Prostate gland (tissue), 2 donors: ENCODE measurements at regions not wholly inside any gene's neighbourhood (a gene's known extent, or its start where the extent isn't known, plus 50 kb on each side); places are given as distances from the start of the nearest gene placed in this dataset.

ENCODE experiments used
- DNase-seq: peaks from one replicate; pipeline ENCODE4 v3.0.0-alpha.2; 2019; ENCODE audit warnings: low spot score
- H3K27ac ChIP-seq, 2 donors: fragments of 200-600 bp; sonication (generic); 2 replicates each; pipeline ENCODE4 v1.5.1; 2017 to 2019
- H3K27me3 ChIP-seq: fragments of 200-600 bp; sonication (generic); replicated peaks from 2 replicates; pipeline ENCODE4 v1.5.1; 2019; ENCODE audit not compliant: insufficient read depth
- H3K36me3 ChIP-seq, 2 donors: fragments of 200-600 bp; sonication (generic); 1 replicate in 1 of 2; 2 replicates in 1 of 2; pipeline versions ENCODE4 v1.5.1 to v1.8.1; 2017 to 2019
- H3K4me1 ChIP-seq: fragments of 200-600 bp; sonication (generic); replicated peaks from 2 replicates; pipeline ENCODE4 v1.5.1; 2019
- H3K4me3 ChIP-seq, 2 donors: fragments of 200-600 bp; sonication (generic); 2 replicates each; pipeline ENCODE4 v1.5.1; 2017 to 2019
- H3K9me3 ChIP-seq: fragments of 200-600 bp; sonication (generic); 2 replicates; pipeline ENCODE4 v1.5.1; 2017
- POLR2A ChIP-seq: fragments of 450-650 bp; IDR thresholded peaks from one replicate; pipeline ENCODE4 v1.6.1; 2016; ENCODE audit warnings: antibody characterized with exemption, mild to moderate bottlenecking
- POLR2AphosphoS5 ChIP-seq: sonication (generic); formaldehyde crosslinking; IDR thresholded peaks from one replicate; pipeline ENCODE4 v1.6.1; 2017; ENCODE audit warnings: antibody characterized with exemption
- WGBS: methylation state at CpG from one replicate; pipeline ENCODE4 v1.1.5; 2018; 5-methylcytosine and 5-hydroxymethylcytosine counted together
- intact Hi-C: fragments of 100-400 bp; cut with DNase I; formaldehyde crosslinking; loops from one replicate; pipeline ENCODE4 v1.14.2; 2022
- TF ChIP-seq, protein P1 (sequence below), 4 experiments: fragments of 200-600 bp in 2 of 4; fragments of 450-650 bp in 2 of 4; sonication (generic) in 2 of 4; IDR thresholded peaks; 1 replicate in 3 of 4; 2 replicates in 1 of 4; pipeline ENCODE4 v1.5.1; 2016 to 2019; ENCODE audit warnings: antibody characterized with exemption in 4 of 4, mild to moderate bottlenecking in 2 of 4, moderate library complexity in 2 of 4

- Histone ChIP-seq H3K27me3 (no peaks in the 10 kb centered on the region), H3K4me3 (no peak overlapping the region), H3K4me1 (no peaks in the 10 kb centered on the region), H3K9me3 (no peaks in the 10 kb centered on the region), H3K27ac (no peak overlapping the region), H3K36me3 (no peaks in the 10 kb centered on the region)
- TF ChIP-seq, protein P1, sequence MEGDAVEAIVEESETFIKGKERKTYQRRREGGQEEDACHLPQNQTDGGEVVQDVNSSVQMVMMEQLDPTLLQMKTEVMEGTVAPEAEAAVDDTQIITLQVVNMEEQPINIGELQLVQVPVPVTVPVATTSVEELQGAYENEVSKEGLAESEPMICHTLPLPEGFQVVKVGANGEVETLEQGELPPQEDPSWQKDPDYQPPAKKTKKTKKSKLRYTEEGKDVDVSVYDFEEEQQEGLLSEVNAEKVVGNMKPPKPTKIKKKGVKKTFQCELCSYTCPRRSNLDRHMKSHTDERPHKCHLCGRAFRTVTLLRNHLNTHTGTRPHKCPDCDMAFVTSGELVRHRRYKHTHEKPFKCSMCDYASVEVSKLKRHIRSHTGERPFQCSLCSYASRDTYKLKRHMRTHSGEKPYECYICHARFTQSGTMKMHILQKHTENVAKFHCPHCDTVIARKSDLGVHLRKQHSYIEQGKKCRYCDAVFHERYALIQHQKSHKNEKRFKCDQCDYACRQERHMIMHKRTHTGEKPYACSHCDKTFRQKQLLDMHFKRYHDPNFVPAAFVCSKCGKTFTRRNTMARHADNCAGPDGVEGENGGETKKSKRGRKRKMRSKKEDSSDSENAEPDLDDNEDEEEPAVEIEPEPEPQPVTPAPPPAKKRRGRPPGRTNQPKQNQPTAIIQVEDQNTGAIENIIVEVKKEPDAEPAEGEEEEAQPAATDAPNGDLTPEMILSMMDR (IDR thresholded peaks at IDR 0.05): no peak
- TF ChIP-seq POLR2AphosphoS5 (no peak), POLR2A (no peak)
- WGBS: 57% methylated on average over 4 of the region's 4 CpGs
- DNase-seq: no peak
- intact Hi-C loops: no loop called here
Observed at GRCh38 chr5:174606646-174607045, 117.7 kb upstream of the MSX2 start.

GRCh38 chr5:174607205-174607604 lies 117.2 kb upstream of the MSX2 start:
- Histone ChIP-seq H3K36me3 (no peaks in the 10 kb centered on the region), H3K9me3 (no peaks in the 10 kb centered on the region), H3K4me1 (no peaks in the 10 kb centered on the region), H3K27ac (no peak overlapping the region), H3K27me3 (no peaks in the 10 kb centered on the region), H3K4me3 (no peak overlapping the region)
- no peak for TF ChIP-seq POLR2A
- TF ChIP-seq, protein P1 (IDR thresholded peaks at IDR 0.05): no peak
- no peak for TF ChIP-seq POLR2AphosphoS5
- no peak for DNase-seq
- intact Hi-C loops: no loop called here
- WGBS: 95% methylated on average over 5 of the region's 5 CpGs

DNA sequence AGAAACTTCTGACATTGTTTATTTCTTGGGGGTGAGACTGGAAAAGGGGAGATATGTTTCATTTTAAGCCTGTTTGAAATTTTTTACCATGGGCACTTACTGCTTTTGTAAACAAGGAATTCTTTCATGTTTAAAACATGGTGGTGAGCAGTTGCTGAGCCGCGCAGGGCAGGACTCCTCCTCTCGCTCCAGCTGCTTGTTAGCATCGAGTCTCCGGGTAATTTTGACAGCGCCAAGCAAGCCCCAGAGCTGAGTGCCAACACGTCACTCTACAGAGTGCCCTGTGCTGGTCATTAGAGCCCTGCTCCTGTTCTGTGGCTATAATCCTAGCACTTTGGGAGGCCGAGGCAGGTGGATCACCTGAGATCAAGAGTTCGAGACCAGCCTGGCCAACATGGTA lies 116.5 kb upstream of the MSX2 start:
- 62% methylated on average over 9 of the region's 9 CpGs for WGBS

GRCh38 chr5:174608631-174609097 lies 115.7 kb upstream of the MSX2 start:
- intact Hi-C loops: no loop called here
- H3K9me3 ChIP-seq: no peaks in the 10 kb centered on the region
- no peak overlapping the region for H3K27ac ChIP-seq
- DNase-seq: peak; percentile 79
- no peaks in the 10 kb centered on the region for H3K27me3 ChIP-seq
- H3K4me3 ChIP-seq: no peak overlapping the region
- TF ChIP-seq POLR2AphosphoS5: peak; percentile 50
- TF ChIP-seq, protein P1 (IDR thresholded peaks at IDR 0.05): no peak
- no peaks in the 10 kb centered on the region for H3K36me3 ChIP-seq
- H3K4me1 ChIP-seq: no peaks in the 10 kb centered on the region
- WGBS: 9% methylated on average over 14 of the region's 14 CpGs

More for the DNA sequence above, 116.5 kb upstream of the MSX2 start:
- Histone ChIP-seq H3K9me3 (no peaks in the 10 kb centered on the region), H3K36me3 (no peaks in the 10 kb centered on the region), H3K4me3 (no peak overlapping the region), H3K27ac (no peak overlapping the region), H3K4me1 (no peaks in the 10 kb centered on the region), H3K27me3 (no peaks in the 10 kb centered on the region)
- intact Hi-C loops: no loop called here
- DNase-seq: no peak
- TF ChIP-seq POLR2AphosphoS5 (no peak), POLR2A (no peak)
- TF ChIP-seq, protein P1 (IDR thresholded peaks at IDR 0.05): no peak

GRCh38 chr5:174609116-174609515 lies 115.3 kb upstream of the MSX2 start:
- Histone ChIP-seq H3K4me1 (no peaks in the 10 kb centered on the region), H3K36me3 (no peaks in the 10 kb centered on the region), H3K27me3 (no peaks in the 10 kb centered on the region), H3K4me3 (no peak overlapping the region), H3K27ac (no peak overlapping the region), H3K9me3 (no peaks in the 10 kb centered on the region)
- intact Hi-C loops: no loop called here
- 28% methylated on average over 8 of the region's 14 CpGs for WGBS
- no peak for TF ChIP-seq POLR2AphosphoS5
- TF ChIP-seq POLR2A: no peak
- TF ChIP-seq, protein P1 (IDR thresholded peaks at IDR 0.05): no peak
- DNase-seq: peak; percentile 58
